NB4 (cell line): ENCODE measurements at regions not wholly inside any gene's neighbourhood (a gene's known extent, or its start where the extent isn't known, plus 50 kb on each side); places are given as distances from the start of the nearest gene placed in this dataset.

ENCODE experiments used
- DNase-seq: peaks from one replicate; pipeline ENCODE4 v3.0.0; 2010; ENCODE audit warnings: low read depth
- H3K4me3 ChIP-seq: one replicate; pipeline ENCODE4 v1.5.1; 2011; ENCODE audit warnings: mild to moderate bottlenecking, low read depth, low read length, moderate library complexity
- MYC ChIP-seq: IDR thresholded peaks from 2 replicates; pipeline ENCODE4 v1.6.1; 2011; ENCODE audit warnings: low read depth, low read length
- POLR2A ChIP-seq: IDR thresholded peaks from 2 replicates; pipeline ENCODE4 v1.6.1; 2011; ENCODE audit warnings: mild to moderate bottlenecking; ENCODE audit not compliant: insufficient read length; ENCODE audit errors: extremely low read depth
- TF ChIP-seq, protein P1 (sequence below): IDR thresholded peaks from one replicate; pipeline ENCODE4 v1.5.1; 2012; ENCODE audit warnings: low read depth, low read length
- TF ChIP-seq, protein P2 (sequence below): IDR thresholded peaks from 2 replicates; pipeline ENCODE4 v1.6.1; 2011; ENCODE audit warnings: low read depth, low read length

DNA sequence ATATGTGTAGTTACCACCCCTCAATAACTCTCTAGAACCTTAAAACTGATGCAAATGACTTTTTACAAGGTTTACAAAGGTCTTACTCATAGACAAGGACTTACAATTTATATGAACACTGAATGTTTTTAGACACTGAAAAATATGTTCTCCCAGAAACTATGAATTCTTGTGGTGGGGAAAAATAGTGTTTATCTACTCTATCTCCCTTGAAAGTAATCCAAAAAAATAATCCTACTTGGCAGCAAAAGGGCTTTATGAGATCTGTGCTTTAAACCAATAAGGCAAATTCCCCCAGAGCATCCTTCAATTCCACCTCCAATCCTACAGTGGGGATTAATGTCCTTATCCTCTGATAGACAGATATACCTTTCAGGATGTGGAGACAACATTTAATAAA is 1984.1 kb upstream of the RAG2 start:
- TF ChIP-seq, protein P1, sequence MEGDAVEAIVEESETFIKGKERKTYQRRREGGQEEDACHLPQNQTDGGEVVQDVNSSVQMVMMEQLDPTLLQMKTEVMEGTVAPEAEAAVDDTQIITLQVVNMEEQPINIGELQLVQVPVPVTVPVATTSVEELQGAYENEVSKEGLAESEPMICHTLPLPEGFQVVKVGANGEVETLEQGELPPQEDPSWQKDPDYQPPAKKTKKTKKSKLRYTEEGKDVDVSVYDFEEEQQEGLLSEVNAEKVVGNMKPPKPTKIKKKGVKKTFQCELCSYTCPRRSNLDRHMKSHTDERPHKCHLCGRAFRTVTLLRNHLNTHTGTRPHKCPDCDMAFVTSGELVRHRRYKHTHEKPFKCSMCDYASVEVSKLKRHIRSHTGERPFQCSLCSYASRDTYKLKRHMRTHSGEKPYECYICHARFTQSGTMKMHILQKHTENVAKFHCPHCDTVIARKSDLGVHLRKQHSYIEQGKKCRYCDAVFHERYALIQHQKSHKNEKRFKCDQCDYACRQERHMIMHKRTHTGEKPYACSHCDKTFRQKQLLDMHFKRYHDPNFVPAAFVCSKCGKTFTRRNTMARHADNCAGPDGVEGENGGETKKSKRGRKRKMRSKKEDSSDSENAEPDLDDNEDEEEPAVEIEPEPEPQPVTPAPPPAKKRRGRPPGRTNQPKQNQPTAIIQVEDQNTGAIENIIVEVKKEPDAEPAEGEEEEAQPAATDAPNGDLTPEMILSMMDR = no peak
- no peak for DNase-seq
- H3K4me3 ChIP-seq = no peak overlapping the region

DNA sequence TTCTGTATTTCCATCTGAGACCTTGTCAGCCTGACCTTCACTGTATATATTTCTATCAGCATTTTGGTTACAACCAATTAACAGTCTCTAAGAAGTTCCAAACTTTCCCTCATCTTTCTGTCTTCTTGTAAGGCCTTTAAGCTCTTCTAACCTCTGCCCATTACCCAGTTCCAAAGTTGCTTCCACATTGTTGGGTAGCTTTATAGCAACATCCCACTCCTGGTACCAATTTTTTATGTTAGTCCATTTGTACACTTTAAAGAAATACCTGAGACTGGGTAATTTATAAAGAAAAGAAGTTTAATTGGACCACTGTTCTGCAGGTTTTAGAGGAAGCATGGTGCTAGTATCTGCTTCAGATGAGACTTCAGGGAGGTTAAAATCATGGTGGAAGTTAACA is 1979.7 kb upstream of the RAG2 start:
- TF ChIP-seq, protein P1 = no peak
- no peak for TF ChIP-seq MYC
- TF ChIP-seq, protein P2, sequence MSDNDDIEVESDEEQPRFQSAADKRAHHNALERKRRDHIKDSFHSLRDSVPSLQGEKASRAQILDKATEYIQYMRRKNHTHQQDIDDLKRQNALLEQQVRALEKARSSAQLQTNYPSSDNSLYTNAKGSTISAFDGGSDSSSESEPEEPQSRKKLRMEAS = no peak
- TF ChIP-seq POLR2A = no peak
- no peak overlapping the region for H3K4me3 ChIP-seq
- no peak for DNase-seq

DNA sequence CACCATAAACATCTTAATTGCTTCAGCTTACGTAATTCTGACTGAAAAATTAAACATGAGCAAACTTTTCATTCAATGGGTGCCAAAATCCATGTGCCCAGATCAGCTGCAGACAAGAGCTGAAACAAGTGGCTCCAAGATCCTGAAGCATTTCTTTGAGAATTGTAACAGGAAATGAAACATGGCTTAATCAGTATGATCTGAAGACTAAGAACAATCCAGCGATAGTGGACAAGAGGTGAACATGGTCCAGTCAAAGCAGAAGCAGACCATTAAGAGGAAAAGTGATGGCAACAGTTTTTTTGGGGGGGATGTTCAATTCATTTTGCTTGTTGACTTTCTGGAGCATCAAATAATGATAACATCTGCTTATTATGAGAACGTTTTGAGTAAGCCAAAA is 1964.5 kb upstream of the RAG2 start:
- no peak overlapping the region for H3K4me3 ChIP-seq
- DNase-seq = no peak
- TF ChIP-seq, protein P2 = no peak
- TF ChIP-seq, protein P1 = no peak
- TF ChIP-seq MYC (no peak), POLR2A (no peak)

DNA sequence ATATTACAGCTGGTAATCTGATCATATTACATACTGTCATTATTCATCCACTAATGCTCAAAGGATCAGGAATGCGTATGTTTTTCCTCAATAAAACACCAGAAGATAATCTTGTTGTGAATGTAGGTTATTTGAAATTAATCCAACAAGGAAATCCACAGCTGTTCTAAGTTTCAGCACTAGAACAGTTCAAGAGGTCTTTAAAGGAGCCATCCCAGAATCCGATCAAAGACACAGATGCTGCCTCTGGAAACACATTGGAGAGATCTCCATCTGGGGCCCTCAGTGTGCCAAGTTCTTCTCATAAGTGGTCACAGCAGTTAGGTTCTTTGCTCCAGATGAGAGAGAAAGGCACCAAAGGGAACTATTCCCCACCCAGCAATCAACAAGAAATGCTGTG is 1955.1 kb upstream of the RAG2 start:
- no peak for DNase-seq
- TF ChIP-seq, protein P1 = no peak
- no peak for TF ChIP-seq MYC
- TF ChIP-seq POLR2A = no peak
- TF ChIP-seq, protein P2 = no peak
- H3K4me3 ChIP-seq = no peak overlapping the region

DNA sequence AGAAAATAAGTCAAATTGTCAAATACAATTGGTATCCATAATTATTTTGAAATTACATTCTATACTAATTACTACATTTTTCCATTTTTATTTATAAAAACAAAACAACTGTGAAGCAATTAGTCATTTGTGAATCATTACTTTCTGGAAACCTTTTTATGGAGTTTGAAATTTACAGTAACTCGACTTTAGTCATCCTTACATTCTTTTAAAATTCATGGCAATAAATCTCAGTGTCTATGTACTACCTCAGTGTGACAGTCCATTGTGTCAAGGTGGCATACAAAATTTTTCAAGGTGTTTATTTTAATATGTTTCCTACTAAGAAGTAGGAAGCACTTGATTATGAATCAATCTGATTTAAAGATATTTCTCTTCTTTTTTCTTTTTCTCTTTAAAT is 1949.4 kb upstream of the RAG2 start:
- DNase-seq = no peak
- TF ChIP-seq MYC (no peak), POLR2A (no peak)
- TF ChIP-seq, protein P1 = no peak
- TF ChIP-seq, protein P2 = no peak
- no peak overlapping the region for H3K4me3 ChIP-seq

DNA sequence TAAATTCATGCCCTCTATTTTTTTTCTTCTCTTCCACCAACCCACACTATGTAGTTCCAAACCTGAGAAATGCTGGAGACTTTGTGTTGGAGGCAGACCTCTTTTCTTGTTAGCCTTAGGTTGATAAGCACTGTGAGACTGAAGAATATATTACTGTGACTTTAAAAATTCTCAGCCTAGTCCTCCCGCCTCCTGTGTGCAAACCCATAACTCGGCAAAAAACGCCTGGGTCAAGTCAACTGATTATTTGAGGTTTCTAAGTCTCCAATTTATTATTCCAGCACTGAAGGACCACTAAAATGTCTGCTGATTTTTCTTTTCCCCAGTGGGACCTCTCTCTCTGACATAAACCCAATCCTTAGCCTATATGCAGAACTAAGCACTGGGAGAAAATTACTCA is 1946.0 kb upstream of the RAG2 start:
- no peak for TF ChIP-seq POLR2A
- TF ChIP-seq, protein P2 = no peak
- no peak for TF ChIP-seq MYC
- TF ChIP-seq, protein P1 = no peak
- H3K4me3 ChIP-seq = no peak overlapping the region
- DNase-seq = no peak
